Caco-2 (cell line): ENCODE measurements at regions not wholly inside any gene's neighbourhood (a gene's known extent, or its start where the extent isn't known, plus 50 kb on each side); places are given as distances from the start of the nearest gene placed in this dataset.

Experiments
- BruUV-seq: library from RNA; stranded (reverse); fragments of 400-500 nt; replicated peaks from 2 replicates; lab custom pipeline; 2021; lab: Mats Ljungman, UMichigan
- CTCF ChIA-PET: fragments of 300-600 bp; sonication (Branson Sonifier 250); formaldehyde crosslinking; loops from one replicate; lab custom pipeline; 2022; ENCODE audit warnings: antibody characterized with exemption; lab: Charles Lee
- POLR2A ChIA-PET: fragments of 300-600 bp; sonication (Branson Sonifier 250); formaldehyde crosslinking; loops from one replicate; lab custom pipeline; 2022; ENCODE audit warnings: antibody characterized with exemption; lab: Charles Lee
- DNase-seq, 2 experiments: peaks; one replicate each; pipeline versions ENCODE4 v3.0.0 to v3.0.0-alpha.2; 2020 to 2022
- H3K27me3 ChIP-seq: replicated peaks from 2 replicates; pipeline ENCODE4 v1.6.0; 2011; ENCODE audit warnings: low read length; ENCODE audit not compliant: control insufficient read depth, insufficient read depth
- H3K36me3 ChIP-seq: 2 replicates; pipeline ENCODE4 v1.5.1; 2011; ENCODE audit warnings: low read length; ENCODE audit not compliant: control insufficient read depth, insufficient read depth
- H3K4me1 ChIP-seq: fragments of 250-450 bp; sonication (Bioruptor Pico); 2 replicates; pipeline ENCODE4 v1.5.1; 2020; ENCODE audit warnings: mild to moderate bottlenecking
- H3K4me3 ChIP-seq: 2 replicates; pipeline ENCODE4 v1.5.1; 2011; ENCODE audit warnings: low read depth, mild to moderate bottlenecking, control low read depth, low read length
- H3K9me3 ChIP-seq: fragments of 250-450 bp; sonication (Bioruptor Pico); 2 replicates; pipeline ENCODE4 v1.5.1; 2020; ENCODE audit warnings: mild to moderate bottlenecking, moderate library complexity
- H3K27ac Mint-ChIP-seq: one replicate; pipeline ENCODE4 v1.8.0; 2022; ENCODE audit warnings: mixed read lengths; ENCODE audit not compliant: unreplicated experiment
- H3K27me3 Mint-ChIP-seq: one replicate; pipeline ENCODE4 v1.8.0; 2022; ENCODE audit warnings: mixed read lengths; ENCODE audit not compliant: insufficient read depth, unreplicated experiment
- H3K36me3 Mint-ChIP-seq: one replicate; pipeline ENCODE4 v1.8.0; 2022; ENCODE audit warnings: mild to moderate bottlenecking, mixed read lengths; ENCODE audit not compliant: insufficient read depth, unreplicated experiment
- H3K4me1 Mint-ChIP-seq: one replicate; pipeline ENCODE4 v1.8.0; 2022; ENCODE audit warnings: low read depth, mixed read lengths; ENCODE audit not compliant: unreplicated experiment
- H3K4me3 Mint-ChIP-seq: one replicate; pipeline ENCODE4 v1.8.0; 2022; ENCODE audit warnings: mild to moderate bottlenecking, moderate library complexity, mixed read lengths; ENCODE audit not compliant: unreplicated experiment
- H3K9me3 Mint-ChIP-seq: one replicate; pipeline ENCODE4 v1.8.0; 2022; ENCODE audit warnings: mixed read lengths; ENCODE audit not compliant: unreplicated experiment
- CTCF ChIP-seq, 2 experiments: fragments of 200-600 bp in 1 of 2; IDR thresholded peaks; 1 replicate in 1 of 2; 2 replicates in 1 of 2; pipeline versions ENCODE4 v1.5.1 to v1.8.0; 2011 to 2022; ENCODE audit warnings: antibody characterized with exemption in 1 of 2, control low read depth in 1 of 2, inconsistent platforms in 1 of 2, low read depth in 1 of 2, low read length in 1 of 2, mild to moderate bottlenecking in 1 of 2, moderate library complexity in 1 of 2; ENCODE audit not compliant: insufficient read depth in 1 of 2, severe bottlenecking in 1 of 2, unreplicated experiment in 1 of 2
- intact Hi-C: fragments of 100-400 bp; cut with micrococcal nuclease; formaldehyde crosslinking; loops from one replicate; pipeline ENCODE4 v1.10.0; 2022; ENCODE audit not compliant: unreplicated experiment

- BruUV-seq: no TSS peak
- H3K9me3 Mint-ChIP-seq: no peaks in the 10 kb centered on the region
- no peaks in the 10 kb centered on the region for H3K4me1 Mint-ChIP-seq
- no peak overlapping the region for H3K27ac Mint-ChIP-seq
- H3K36me3 Mint-ChIP-seq: no peaks in the 10 kb centered on the region
- CTCF ChIA-PET: interaction anchor here (0.9 kb wide), 1 partner anchor 59 kb away, joined by 3 read pairs; no protein-coding TSS in a partner anchor
- TF ChIP-seq CTCF (IDR thresholded peaks at IDR 0.05; ENCODE audit: insufficient read depth in 1 of 2, low read depth in 1 of 2, low read length in 1 of 2, severe bottlenecking in 1 of 2, unreplicated experiment in 1 of 2): no peak
- no peaks in the 10 kb centered on the region for H3K4me1 ChIP-seq
- H3K36me3 ChIP-seq: no peaks in the 10 kb centered on the region
- DNase-seq: no peak
- H3K27me3 Mint-ChIP-seq: no peaks in the 10 kb centered on the region
- no peaks in the 10 kb centered on the region for H3K9me3 ChIP-seq
- intact Hi-C loops: no loop called here
- no peak overlapping the region for H3K4me3 Mint-ChIP-seq
- H3K27me3 ChIP-seq: no peaks in the 10 kb centered on the region
- POLR2A ChIA-PET: no interaction called here
- no peak overlapping the region for H3K4me3 ChIP-seq
Measured at GRCh38 chr10:78916227-78916626, 152.5 kb upstream of the ZMIZ1 start.

GRCh38 chr10:78919181-78919966, 149.4 kb upstream of the ZMIZ1 start:
- intact Hi-C loops: no loop called here
- H3K9me3 Mint-ChIP-seq: no peaks in the 10 kb centered on the region
- no peak for TF ChIP-seq CTCF (IDR thresholded peaks at IDR 0.05; ENCODE audit: insufficient read depth in 1 of 2, low read depth in 1 of 2, low read length in 1 of 2, severe bottlenecking in 1 of 2, unreplicated experiment in 1 of 2)
- H3K4me3 Mint-ChIP-seq: no peak overlapping the region
- POLR2A ChIA-PET: no interaction called here
- no peak overlapping the region for H3K27ac Mint-ChIP-seq
- CTCF ChIA-PET: no interaction called here
- BruUV-seq: no TSS peak
- no peaks in the 10 kb centered on the region for H3K36me3 Mint-ChIP-seq
- no peaks in the 10 kb centered on the region for H3K36me3 ChIP-seq
- no peaks in the 10 kb centered on the region for H3K27me3 Mint-ChIP-seq
- H3K4me3 ChIP-seq: no peak overlapping the region
- no peaks in the 10 kb centered on the region for H3K27me3 ChIP-seq
- H3K4me1 Mint-ChIP-seq: peaks cover 11% of the 10 kb centered on the region
- no peak for DNase-seq
- H3K4me1 ChIP-seq: no peaks in the 10 kb centered on the region
- no peaks in the 10 kb centered on the region for H3K9me3 ChIP-seq

GRCh38 chr10:78920011-78920410, 148.8 kb upstream of the ZMIZ1 start:
- H3K4me3 Mint-ChIP-seq: no peak overlapping the region
- no peak for DNase-seq
- POLR2A ChIA-PET: no interaction called here
- H3K36me3 Mint-ChIP-seq: no peaks in the 10 kb centered on the region
- H3K4me1 ChIP-seq: no peaks in the 10 kb centered on the region
- no peak overlapping the region for H3K4me3 ChIP-seq
- H3K9me3 Mint-ChIP-seq: no peaks in the 10 kb centered on the region
- CTCF ChIA-PET: no interaction called here
- H3K9me3 ChIP-seq: no peaks in the 10 kb centered on the region
- intact Hi-C loops: loop anchor here (10.0 kb wide), 1 partner anchor 275 kb away; no protein-coding TSS in a partner anchor
- no peaks in the 10 kb centered on the region for H3K27me3 Mint-ChIP-seq
- peaks cover 11% of the 10 kb centered on the region for H3K4me1 Mint-ChIP-seq
- BruUV-seq: no TSS peak
- H3K27ac Mint-ChIP-seq: no peak overlapping the region
- no peaks in the 10 kb centered on the region for H3K36me3 ChIP-seq
- H3K27me3 ChIP-seq: no peaks in the 10 kb centered on the region
- no peak for TF ChIP-seq CTCF (IDR thresholded peaks at IDR 0.05; ENCODE audit: insufficient read depth in 1 of 2, low read depth in 1 of 2, low read length in 1 of 2, severe bottlenecking in 1 of 2, unreplicated experiment in 1 of 2)
